Fibroblast of skin of right quadriceps (primary cell): ENCODE measurements at regions not wholly inside any gene's neighbourhood (a gene's known extent, or its start where the extent isn't known, plus 50 kb on each side); places are given as distances from the start of the nearest gene placed in this dataset.

ENCODE experiments used
- DNase-seq: peaks from one replicate; pipeline ENCODE4 v3.0.0-alpha.2; 2013

- DNase-seq: no peak
Measured at GRCh38 chr14:93870377-93870776, 56.8 kb upstream of the FAM181A start.

GRCh38 chr14:93869427-93869826 is 57.7 kb upstream of the FAM181A start:
- DNase-seq: no peak

GRCh38 chr14:93868165-93868564 is 59.0 kb upstream of the FAM181A start:
- DNase-seq: no peak

- no peak for DNase-seq
Measured at GRCh38 chr14:93862265-93862664, 64.9 kb upstream of the FAM181A start.

GRCh38 chr14:93861836-93862235 is 65.3 kb upstream of the FAM181A start:
- DNase-seq: no peak

GRCh38 chr14:93859957-93860356 is 67.2 kb upstream of the FAM181A start:
- peak; percentile 9 for DNase-seq

GRCh38 chr14:93858896-93859295 is 68.2 kb upstream of the FAM181A start:
- no peak for DNase-seq

- DNase-seq: peak; percentile 2
Measured at GRCh38 chr14:93857500-93858283, 69.4 kb upstream of the PRIMA1 start.

GRCh38 chr14:93857081-93857480 is 68.8 kb upstream of the PRIMA1 start:
- DNase-seq: no peak

GRCh38 chr14:93855737-93856136 is 67.5 kb upstream of the PRIMA1 start:
- DNase-seq: no peak

GRCh38 chr14:93847473-93847872 is 59.2 kb upstream of the PRIMA1 start:
- no peak for DNase-seq

- DNase-seq: no peak
Measured at GRCh38 chr14:93838238-93838637, 50.0 kb upstream of the PRIMA1 start.
